Fibroblast of villous mesenchyme (primary cell): ENCODE measurements at regions not wholly inside any gene's neighbourhood (a gene's known extent, or its start where the extent isn't known, plus 50 kb on each side); places are given as distances from the start of the nearest gene placed in this dataset.

Experiments
- DNase-seq: peaks from one replicate; pipeline ENCODE4 v3.0.0-alpha.2; 2010; ENCODE audit warnings: low read depth
- H3K4me3 ChIP-seq: 2 replicates; pipeline ENCODE4 v1.5.1; 2011; ENCODE audit warnings: low read depth, mild to moderate bottlenecking, low read length
- TF ChIP-seq, protein P1 (sequence below): IDR thresholded peaks from 2 replicates; pipeline ENCODE4 v1.5.1; 2012; ENCODE audit warnings: low read depth, mild to moderate bottlenecking, low read length; ENCODE audit not compliant: insufficient read depth

DNA sequence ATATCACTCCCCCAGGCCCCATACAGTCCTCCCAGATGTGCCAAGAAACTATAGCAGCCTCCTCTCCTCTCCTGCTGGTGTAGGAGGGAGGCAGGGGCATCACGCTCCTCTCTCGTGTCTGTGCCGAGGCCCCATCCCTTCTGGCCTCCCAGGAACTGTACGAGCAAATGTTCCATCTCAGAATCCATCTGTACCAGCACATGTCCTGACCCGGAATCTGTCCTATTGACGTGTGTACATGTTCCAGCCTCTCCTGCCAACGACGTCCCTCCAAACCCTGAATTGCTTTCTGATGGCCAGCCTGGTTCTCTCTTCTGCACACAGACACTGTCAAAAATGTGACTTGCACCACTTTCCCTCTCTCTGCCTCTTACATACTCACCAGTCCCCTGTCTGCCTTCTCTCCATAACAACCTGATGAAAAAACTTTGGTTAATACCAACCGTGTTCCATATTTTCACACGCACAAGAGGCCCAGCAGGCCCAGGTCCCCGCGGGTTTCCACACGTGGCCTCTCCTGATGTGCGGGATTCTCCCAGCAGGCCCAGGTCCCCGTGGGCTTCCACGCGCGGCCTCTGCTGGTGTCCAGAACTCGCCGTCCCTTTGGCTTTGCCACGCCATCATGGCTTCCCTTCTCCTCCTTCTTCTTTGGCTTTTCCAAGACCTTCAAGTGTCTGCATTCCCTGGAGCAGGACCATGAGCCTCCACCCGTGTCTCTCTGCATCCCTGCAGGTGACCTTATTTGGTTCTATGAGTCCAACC is 125.2 kb upstream of the THBS2 start:
- no peak overlapping the region for H3K4me3 ChIP-seq
- TF ChIP-seq, protein P1, sequence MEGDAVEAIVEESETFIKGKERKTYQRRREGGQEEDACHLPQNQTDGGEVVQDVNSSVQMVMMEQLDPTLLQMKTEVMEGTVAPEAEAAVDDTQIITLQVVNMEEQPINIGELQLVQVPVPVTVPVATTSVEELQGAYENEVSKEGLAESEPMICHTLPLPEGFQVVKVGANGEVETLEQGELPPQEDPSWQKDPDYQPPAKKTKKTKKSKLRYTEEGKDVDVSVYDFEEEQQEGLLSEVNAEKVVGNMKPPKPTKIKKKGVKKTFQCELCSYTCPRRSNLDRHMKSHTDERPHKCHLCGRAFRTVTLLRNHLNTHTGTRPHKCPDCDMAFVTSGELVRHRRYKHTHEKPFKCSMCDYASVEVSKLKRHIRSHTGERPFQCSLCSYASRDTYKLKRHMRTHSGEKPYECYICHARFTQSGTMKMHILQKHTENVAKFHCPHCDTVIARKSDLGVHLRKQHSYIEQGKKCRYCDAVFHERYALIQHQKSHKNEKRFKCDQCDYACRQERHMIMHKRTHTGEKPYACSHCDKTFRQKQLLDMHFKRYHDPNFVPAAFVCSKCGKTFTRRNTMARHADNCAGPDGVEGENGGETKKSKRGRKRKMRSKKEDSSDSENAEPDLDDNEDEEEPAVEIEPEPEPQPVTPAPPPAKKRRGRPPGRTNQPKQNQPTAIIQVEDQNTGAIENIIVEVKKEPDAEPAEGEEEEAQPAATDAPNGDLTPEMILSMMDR: no peak
- no peak for DNase-seq

DNA sequence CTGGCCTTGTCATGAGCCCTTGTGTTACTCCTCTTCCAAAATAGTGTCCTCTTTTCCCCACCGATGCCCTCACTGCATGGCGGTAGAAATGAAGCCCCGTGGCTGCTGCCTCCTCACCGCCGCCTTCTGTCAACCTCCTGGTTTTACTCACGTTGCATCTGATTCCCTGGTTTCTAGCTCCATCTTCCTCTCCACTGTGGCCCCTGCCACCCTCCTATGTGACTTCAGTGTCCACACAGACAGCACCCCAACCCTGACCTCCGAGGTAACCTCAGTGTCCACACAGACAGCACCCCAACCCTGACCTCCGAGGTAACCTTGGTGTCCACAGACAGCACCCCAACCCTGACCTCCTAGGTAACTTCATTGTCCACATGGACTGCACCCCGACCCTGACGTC is 122.8 kb upstream of the THBS2 start:
- no peak for DNase-seq
- TF ChIP-seq, protein P1: no peak
- H3K4me3 ChIP-seq: no peak overlapping the region

DNA sequence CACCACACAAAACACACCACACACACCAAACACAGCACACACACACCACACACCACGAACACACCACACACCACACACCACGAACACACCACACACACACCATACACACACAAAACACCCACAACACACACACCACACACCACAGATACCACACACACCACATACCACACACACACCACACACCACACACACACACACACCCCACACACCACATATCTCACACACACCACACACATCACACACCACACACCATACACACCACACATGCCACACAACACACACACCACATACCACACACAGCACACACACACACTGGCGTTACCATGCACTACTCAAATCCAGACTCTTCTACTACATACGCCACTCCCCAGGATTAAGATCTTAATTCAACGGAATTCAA is 118.9 kb upstream of the THBS2 start:
- TF ChIP-seq, protein P1: no peak
- no peak overlapping the region for H3K4me3 ChIP-seq
- no peak for DNase-seq

DNA sequence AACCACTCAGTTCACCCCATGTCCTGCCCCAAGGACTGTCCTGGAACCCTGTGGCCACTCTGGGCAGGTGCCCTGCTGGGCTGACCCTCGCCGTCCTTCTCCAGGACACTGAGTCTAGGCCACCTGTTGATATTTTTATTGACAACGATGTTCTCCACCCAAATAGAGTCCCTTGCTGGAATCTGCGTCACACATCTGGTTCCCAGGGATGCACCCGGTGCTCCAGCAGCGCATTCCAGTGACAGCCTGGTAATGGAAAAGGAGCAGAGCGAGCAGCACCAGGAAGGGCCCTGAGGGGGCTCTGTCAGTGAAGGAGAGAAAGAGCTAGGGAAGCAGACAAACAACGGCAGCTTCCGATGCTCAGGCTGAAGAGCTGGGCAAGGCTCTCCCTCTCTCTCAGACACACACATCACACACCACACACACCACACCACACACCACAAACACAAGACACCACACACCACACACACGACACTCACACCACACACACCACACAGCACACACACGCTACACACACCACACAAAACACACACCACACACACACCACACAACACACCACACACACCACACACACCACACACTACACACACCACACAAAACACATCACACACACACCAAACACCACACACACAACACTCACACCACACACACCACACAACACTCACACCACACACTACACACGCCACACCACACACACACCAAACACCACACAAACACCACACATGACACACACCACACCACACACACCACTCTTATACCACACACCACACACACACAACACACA is 117.9 kb upstream of the THBS2 start:
- no peak overlapping the region for H3K4me3 ChIP-seq
- peak; percentile 38 for DNase-seq
- TF ChIP-seq, protein P1: no peak

DNA sequence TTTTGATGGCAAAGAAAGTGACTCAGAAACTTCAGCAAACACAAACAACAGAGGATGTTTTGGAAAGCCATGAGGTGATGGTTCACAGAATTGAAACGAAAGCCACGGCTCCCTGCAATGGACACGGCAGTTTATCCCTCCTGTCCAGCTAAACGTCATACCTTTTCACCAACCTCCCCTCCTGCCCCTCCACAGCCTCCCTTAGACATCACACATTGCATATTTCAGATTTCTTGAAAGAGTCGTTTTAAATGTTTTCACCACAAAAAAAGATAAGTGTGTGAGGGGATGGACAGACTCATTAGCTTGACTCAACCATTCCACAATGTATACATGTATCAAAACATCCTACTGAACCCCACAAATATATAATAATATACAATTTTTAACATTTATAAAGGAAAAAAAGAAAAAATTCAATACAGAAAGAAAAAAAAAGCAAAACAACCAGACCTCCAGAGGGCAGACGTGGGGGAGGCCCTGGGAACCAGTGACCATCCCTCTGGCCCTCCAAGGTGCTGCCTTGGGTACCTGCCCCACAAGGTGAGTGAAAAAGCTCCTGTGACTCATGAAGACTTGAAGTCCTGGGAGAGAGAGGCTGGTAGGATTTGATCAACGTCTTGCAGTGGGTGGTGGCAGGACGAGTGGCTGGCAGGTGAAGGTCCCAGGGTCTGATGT is 117.2 kb upstream of the THBS2 start:
- DNase-seq: no peak
- H3K4me3 ChIP-seq: no peak overlapping the region
- TF ChIP-seq, protein P1: no peak

DNA sequence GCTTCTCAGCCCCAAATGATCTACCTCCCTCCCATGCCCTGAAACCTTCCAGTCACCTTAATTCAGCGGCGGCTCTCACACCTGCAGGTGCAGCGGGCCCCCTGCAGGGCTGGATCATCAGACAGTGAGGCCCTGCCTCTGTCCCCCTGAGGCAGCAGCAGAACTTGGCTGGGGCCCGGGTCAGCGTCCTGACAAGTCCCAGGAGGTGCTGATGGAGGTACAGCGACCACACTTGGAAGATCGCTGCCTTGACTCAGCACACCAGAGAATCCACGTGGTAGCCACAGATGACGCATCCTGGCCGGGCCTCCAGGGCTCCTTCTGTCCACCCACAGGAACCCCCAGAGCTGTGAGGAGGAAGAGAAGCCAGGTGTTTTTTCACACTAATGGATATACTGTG is 116.4 kb upstream of the THBS2 start:
- no peak for DNase-seq
- H3K4me3 ChIP-seq: no peak overlapping the region
- TF ChIP-seq, protein P1: no peak
